Kidney epithelial cell (primary cell): ENCODE measurements at regions not wholly inside any gene's neighbourhood (a gene's known extent, or its start where the extent isn't known, plus 50 kb on each side); places are given as distances from the start of the nearest gene placed in this dataset.

Experiments
- DNase-seq: peaks from one replicate; pipeline ENCODE4 v3.0.0-alpha.2; 2010; ENCODE audit warnings: low read depth
- H3K27me3 ChIP-seq: 2 replicates; pipeline ENCODE4 v1.6.0; 2011; ENCODE audit warnings: low read length; ENCODE audit not compliant: control insufficient read depth, insufficient read depth
- H3K36me3 ChIP-seq: 2 replicates; pipeline ENCODE4 v1.5.1; 2011; ENCODE audit warnings: low read length; ENCODE audit not compliant: control insufficient read depth, insufficient read depth
- H3K4me3 ChIP-seq: 2 replicates; pipeline ENCODE4 v1.5.1; 2011; ENCODE audit warnings: low read depth, mild to moderate bottlenecking, control low read depth, low read length
- TF ChIP-seq, protein P1 (sequence below): IDR thresholded peaks from 2 replicates; pipeline ENCODE4 v1.5.1; 2011; ENCODE audit warnings: mild to moderate bottlenecking, moderate library complexity, low read length, control low read depth, inconsistent platforms; ENCODE audit not compliant: insufficient read depth, poor library complexity, severe bottlenecking

DNA sequence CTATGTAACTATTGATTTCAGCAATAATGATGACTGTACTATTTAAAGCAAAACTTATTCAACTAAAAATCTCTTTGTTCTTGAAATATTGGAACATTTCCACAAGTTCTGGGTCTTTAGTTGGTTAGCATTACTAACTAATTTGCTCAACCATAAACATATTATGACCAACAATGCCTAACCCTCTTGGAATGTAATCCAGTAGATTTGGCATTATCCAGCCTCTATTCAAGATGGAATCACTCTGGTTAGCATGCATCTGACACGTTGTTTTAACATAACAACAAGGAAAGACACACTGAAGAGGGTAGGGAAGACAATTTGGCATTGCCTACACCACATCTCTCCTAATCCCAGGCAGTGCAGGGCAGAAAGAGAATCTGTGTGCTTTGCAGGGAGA lies 941.3 kb upstream of the PCDH20 start:
- no peak for DNase-seq
- Histone ChIP-seq H3K4me3 (no peak overlapping the region), H3K36me3 (no peaks in the 10 kb centered on the region), H3K27me3 (no peaks in the 10 kb centered on the region)
- TF ChIP-seq, protein P1, sequence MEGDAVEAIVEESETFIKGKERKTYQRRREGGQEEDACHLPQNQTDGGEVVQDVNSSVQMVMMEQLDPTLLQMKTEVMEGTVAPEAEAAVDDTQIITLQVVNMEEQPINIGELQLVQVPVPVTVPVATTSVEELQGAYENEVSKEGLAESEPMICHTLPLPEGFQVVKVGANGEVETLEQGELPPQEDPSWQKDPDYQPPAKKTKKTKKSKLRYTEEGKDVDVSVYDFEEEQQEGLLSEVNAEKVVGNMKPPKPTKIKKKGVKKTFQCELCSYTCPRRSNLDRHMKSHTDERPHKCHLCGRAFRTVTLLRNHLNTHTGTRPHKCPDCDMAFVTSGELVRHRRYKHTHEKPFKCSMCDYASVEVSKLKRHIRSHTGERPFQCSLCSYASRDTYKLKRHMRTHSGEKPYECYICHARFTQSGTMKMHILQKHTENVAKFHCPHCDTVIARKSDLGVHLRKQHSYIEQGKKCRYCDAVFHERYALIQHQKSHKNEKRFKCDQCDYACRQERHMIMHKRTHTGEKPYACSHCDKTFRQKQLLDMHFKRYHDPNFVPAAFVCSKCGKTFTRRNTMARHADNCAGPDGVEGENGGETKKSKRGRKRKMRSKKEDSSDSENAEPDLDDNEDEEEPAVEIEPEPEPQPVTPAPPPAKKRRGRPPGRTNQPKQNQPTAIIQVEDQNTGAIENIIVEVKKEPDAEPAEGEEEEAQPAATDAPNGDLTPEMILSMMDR: no peak

DNA sequence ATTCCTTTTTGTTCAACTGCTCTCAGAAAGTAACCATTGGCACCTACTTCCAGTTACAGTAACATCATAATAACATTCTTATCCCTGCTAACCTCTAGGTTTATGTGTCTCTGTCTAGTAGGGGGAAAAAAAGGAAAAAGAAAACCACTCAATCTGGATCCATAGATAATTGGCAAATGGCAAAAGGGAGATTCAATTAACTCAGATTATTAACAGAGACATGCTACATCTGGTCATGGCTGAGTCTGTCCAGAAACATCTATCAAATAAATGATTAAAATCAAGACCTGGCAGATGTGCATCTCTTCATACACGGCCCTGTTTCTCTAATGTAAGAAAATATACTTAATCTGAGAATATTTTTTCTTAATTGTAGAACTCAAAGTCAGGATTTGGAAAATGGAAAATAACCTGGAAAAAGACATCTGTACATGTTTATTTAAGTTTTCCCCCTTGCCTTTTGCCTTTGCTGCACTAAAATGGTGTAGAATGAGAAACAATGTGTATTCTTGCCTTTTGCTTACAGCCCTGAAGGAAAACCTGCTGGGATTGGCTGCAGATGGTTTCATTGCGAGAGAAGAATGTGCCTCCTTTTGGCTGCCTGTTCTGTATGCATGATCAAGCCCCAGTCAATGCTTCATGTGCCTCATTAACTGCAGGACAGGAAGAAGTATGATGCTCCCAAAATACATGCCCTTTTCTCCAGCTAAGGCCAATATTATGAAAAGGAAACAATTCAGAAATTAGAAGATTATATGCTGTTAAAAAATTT lies 921.6 kb upstream of the PCDH20 start:
- no peak overlapping the region for H3K4me3 ChIP-seq
- no peaks in the 10 kb centered on the region for H3K27me3 ChIP-seq
- DNase-seq: no peak
- no peaks in the 10 kb centered on the region for H3K36me3 ChIP-seq
- TF ChIP-seq, protein P1: no peak

DNA sequence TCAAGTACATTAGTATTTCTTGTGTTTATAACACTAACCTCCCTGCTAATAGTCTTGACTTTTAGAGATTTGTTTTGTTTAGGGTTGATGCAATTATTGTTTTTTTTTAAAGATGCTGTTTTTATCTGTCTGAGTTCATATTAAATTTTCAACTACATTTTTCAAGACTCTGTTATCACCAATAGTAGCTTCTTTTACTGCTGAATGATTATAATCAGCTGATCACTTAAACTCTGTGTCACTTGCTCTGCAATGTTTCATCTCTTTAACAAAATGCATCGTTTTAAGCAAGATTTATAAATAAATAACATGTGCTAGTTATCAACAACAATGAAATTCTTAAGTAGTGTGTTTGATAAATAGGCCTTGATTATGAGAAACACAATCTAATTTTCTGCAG lies 920.9 kb upstream of the PCDH20 start:
- no peaks in the 10 kb centered on the region for H3K27me3 ChIP-seq
- H3K4me3 ChIP-seq: no peak overlapping the region
- no peaks in the 10 kb centered on the region for H3K36me3 ChIP-seq
- DNase-seq: no peak
- TF ChIP-seq, protein P1: no peak

DNA sequence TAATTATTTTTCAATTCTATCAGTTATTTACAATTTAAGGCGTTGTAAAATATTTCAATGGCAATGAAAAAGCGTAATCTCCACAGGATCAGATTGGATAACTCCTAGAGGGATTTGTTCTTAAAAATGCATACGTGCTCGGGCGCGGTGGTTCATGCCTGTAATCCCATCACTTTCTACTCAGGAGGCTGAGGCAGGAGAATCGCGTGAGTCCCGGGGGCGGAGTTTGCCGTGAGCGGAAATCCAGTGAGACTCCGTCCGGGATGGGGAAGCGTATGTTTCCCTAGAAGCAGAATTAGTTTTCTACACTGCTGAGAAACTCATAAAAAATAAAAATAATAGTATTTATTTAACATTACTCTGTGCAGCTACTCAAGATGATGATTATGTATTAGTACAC lies 917.8 kb upstream of the PCDH20 start:
- no peaks in the 10 kb centered on the region for H3K27me3 ChIP-seq
- no peak for DNase-seq
- H3K36me3 ChIP-seq: no peaks in the 10 kb centered on the region
- no peak overlapping the region for H3K4me3 ChIP-seq
- TF ChIP-seq, protein P1: no peak

DNA sequence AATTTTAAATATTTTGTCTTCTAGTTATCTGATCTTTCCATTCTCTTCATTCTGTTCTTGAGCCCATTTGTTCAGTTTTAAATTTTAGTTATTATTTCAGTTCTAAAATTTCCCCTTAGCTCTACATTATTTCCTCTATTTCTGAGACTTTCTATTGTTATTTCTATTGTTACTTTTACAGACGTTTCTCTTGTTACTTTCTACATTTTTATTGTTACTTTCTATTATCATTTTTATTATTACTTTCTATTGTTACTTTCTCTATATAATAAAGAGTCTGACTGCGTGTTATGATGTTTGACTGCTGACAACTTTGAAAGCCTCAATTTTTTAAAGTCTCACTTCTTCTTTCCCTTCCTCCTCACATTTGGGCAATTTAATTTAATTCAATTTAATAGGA lies 915.7 kb upstream of the PCDH20 start:
- Histone ChIP-seq H3K27me3 (no peaks in the 10 kb centered on the region), H3K4me3 (no peak overlapping the region), H3K36me3 (no peaks in the 10 kb centered on the region)
- no peak for DNase-seq
- TF ChIP-seq, protein P1: no peak

DNA sequence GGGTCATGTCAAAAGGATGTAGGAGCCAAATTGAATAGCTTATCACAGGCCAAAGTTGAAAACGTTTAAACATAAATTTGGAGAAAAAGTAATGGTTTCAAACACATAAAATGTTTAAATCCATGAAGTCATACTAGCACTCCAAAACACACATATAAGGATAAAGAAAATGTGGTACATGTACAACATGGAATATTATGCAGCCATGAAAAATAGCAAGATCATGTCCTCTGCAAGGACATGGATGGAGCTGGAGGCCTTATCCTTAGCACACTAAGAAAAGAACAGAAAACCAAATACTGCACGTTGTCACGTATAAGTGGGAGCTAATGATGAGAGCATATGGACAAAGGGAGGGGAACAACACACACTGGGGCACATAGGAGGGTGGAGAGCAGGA lies 911.7 kb upstream of the PCDH20 start:
- DNase-seq: no peak
- no peaks in the 10 kb centered on the region for H3K36me3 ChIP-seq
- H3K4me3 ChIP-seq: no peak overlapping the region
- TF ChIP-seq, protein P1: no peak
- H3K27me3 ChIP-seq: no peaks in the 10 kb centered on the region
